ENCODE measurements at regions not wholly inside any gene's neighbourhood (a gene's known extent, or its start where the extent isn't known, plus 50 kb on each side); places are given as distances from the start of the nearest gene placed in this dataset.

DNA sequence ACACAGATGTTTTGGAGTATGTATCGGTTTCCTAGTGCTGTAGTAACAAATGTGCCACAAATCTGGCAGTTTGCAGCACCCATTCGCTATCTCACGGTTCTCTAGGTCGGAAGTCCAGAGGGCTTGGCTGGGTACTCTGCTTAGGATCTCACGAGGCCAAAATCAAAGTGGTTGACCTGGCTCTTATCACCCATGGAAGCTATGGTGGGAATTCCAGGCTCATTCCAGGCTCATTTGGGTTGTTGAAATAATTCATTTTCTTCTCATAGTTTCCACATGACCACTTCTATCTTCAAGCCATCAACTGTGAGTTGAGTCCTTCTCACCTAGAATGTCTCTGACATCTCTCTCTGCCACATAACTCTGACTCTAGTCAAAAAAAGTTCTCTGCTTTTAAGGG lies 431.0 kb upstream of the TMPO start:
- Histone ChIP-seq H3K27ac (no peak overlapping the region), H3K27me3 (no peaks in the 10 kb centered on the region), H3K4me3 (no peak overlapping the region), H3K4me1 (no peaks in the 10 kb centered on the region), H3K36me3 (no peaks in the 10 kb centered on the region), H3K9me3 (no peaks in the 10 kb centered on the region)
- TF ChIP-seq, protein P1, sequence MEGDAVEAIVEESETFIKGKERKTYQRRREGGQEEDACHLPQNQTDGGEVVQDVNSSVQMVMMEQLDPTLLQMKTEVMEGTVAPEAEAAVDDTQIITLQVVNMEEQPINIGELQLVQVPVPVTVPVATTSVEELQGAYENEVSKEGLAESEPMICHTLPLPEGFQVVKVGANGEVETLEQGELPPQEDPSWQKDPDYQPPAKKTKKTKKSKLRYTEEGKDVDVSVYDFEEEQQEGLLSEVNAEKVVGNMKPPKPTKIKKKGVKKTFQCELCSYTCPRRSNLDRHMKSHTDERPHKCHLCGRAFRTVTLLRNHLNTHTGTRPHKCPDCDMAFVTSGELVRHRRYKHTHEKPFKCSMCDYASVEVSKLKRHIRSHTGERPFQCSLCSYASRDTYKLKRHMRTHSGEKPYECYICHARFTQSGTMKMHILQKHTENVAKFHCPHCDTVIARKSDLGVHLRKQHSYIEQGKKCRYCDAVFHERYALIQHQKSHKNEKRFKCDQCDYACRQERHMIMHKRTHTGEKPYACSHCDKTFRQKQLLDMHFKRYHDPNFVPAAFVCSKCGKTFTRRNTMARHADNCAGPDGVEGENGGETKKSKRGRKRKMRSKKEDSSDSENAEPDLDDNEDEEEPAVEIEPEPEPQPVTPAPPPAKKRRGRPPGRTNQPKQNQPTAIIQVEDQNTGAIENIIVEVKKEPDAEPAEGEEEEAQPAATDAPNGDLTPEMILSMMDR (IDR thresholded peaks at IDR 0.05), result no peak
- intact Hi-C loops (cut with DNase I; ENCODE audit: low total_unique reads), result no loop called here
- DNase-seq, result no peak

DNA sequence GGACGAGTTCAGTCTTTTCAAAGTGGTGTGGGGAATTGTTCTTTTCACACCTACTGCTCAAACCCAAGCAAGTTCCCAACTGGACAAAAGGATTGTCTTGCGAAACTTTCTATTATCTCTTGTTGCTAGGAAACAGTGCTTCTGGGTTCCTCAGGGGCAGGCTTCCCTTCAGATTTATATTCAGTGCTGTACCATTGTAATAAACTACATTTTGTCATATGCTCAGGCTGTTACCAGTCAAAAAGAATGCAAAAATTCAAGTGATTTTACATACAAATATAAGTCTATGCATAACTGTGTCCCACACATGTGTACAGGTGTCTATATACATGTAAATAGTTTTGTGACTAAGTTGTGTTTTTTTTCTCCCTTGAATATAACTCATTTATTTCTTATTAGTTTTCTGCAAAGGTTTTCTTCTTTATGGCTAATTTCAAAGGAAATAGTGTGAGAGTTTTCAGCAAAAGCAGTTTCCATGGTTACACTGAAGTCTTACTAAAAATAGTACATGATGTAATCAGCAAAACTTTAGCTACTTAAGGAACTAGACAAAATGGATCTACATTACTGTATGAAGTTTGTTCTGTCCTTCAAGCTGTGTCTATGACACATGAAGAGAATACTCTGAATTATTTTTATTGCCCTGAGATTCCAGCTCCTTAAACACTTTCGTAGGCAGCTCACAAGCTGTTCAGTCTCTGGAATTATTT lies 430.2 kb upstream of the TMPO start:
- intact Hi-C loops (cut with DNase I; ENCODE audit: low total_unique reads), result no loop called here
- DNase-seq, result no peak
- H3K4me3 ChIP-seq, result no peak overlapping the region
- TF ChIP-seq, protein P1 (IDR thresholded peaks at IDR 0.05), result no peak
- H3K9me3 ChIP-seq, result no peaks in the 10 kb centered on the region
- no peaks in the 10 kb centered on the region for H3K4me1 ChIP-seq
- H3K27me3 ChIP-seq, result no peaks in the 10 kb centered on the region
- no peak overlapping the region for H3K27ac ChIP-seq
- no peaks in the 10 kb centered on the region for H3K36me3 ChIP-seq

DNA sequence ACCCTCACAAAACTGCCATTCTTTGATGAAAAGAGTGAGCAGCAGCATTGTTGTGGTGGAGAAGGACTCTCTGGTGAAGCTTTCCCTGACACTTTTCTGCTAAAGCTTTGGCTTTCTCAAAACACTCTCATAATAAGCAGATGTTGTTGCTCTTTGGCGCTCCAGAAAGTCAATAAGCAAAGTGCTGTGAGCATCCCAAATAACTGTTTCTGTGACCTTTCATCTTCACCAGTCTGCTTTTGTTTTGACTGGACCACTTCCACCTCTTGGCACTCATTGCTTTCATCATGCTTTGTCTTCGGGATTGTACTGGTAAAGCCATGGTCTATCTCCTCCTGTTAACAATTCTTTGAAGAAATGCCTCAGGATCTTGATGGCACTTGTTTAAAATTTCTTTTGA lies 424.7 kb upstream of the TMPO start:
- TF ChIP-seq, protein P1 (IDR thresholded peaks at IDR 0.05), result no peak
- DNase-seq, result no peak
- H3K36me3 ChIP-seq, result no peaks in the 10 kb centered on the region
- H3K4me1 ChIP-seq, result no peaks in the 10 kb centered on the region
- H3K9me3 ChIP-seq, result no peaks in the 10 kb centered on the region
- H3K4me3 ChIP-seq, result no peak overlapping the region
- intact Hi-C loops (cut with DNase I; ENCODE audit: low total_unique reads), result no loop called here
- no peaks in the 10 kb centered on the region for H3K27me3 ChIP-seq
- no peak overlapping the region for H3K27ac ChIP-seq

DNA sequence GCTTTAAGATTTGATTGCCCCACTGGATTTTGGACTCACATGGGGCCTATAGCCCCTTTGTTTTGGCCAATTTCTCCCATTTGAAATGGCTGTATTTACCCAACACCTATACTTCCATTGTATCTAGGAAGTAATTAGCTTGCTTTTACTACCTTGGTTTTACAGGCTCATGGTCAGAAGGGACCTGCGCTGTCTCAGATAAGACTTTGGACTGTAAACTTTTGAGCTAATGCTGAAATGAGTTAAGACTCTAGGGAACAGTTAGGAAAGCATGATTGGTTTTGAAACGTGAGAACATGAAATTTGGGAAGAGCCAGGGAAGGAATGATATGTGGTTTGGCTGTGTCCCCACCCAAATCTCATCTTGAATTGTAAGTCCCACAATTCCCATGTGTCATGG lies 419.0 kb upstream of the TMPO start:
- no peak for DNase-seq
- H3K9me3 ChIP-seq, result no peaks in the 10 kb centered on the region
- TF ChIP-seq, protein P1 (IDR thresholded peaks at IDR 0.05), result no peak
- H3K27ac ChIP-seq, result no peak overlapping the region
- intact Hi-C loops (cut with DNase I; ENCODE audit: low total_unique reads), result no loop called here
- no peaks in the 10 kb centered on the region for H3K4me1 ChIP-seq
- no peaks in the 10 kb centered on the region for H3K36me3 ChIP-seq
- H3K4me3 ChIP-seq, result no peak overlapping the region
- no peaks in the 10 kb centered on the region for H3K27me3 ChIP-seq

DNA sequence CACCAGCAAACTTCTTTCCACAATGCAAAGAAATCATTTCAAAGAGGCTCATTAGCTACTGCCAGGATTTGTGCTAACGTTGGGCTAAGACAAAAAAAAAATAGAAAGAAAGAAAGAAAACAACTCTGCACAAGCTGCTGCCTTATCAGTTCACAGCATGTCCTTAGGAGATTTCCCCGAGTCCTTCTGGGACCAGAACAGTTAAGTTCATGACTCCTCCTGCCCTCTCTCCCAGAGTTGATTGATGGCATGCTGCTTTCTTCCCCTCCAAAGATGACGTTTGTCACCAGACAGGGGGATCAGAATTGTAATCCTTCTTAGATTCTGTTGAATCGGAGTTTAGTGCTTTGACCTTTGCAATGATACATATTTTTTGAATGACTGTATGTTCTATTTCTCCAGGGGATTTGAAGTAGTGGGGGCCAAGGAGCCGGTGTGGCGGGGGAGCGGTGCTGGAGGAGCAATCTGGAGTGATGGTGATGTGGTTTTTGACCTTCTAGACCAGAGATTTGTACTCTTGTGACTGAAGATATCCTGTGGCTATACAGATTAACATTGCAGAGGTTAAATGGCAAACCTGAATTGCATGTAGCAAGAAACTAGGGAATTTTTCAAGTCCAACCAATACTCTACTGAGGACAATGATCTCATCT lies 409.2 kb upstream of the TMPO start:
- no peak for DNase-seq
- Histone ChIP-seq H3K4me3 (no peak overlapping the region), H3K27me3 (no peaks in the 10 kb centered on the region), H3K27ac (no peak overlapping the region), H3K9me3 (no peaks in the 10 kb centered on the region), H3K4me1 (no peaks in the 10 kb centered on the region), H3K36me3 (no peaks in the 10 kb centered on the region)
- TF ChIP-seq, protein P1 (IDR thresholded peaks at IDR 0.05), result no peak
- intact Hi-C loops (cut with DNase I; ENCODE audit: low total_unique reads), result no loop called here

All from tibial artery (tissue), 4 donors.